Lower lobe of right lung (tissue), 2 donors: ENCODE measurements at regions not wholly inside any gene's neighbourhood (a gene's known extent, or its start where the extent isn't known, plus 50 kb on each side); places are given as distances from the start of the nearest gene placed in this dataset.

Experiments used
- ATAC-seq, 2 donors: fragments of 200-7000 bp; cut with Tn5 transposase; one replicate each; pipeline ENCODE4 v1.9.1; 2020 to 2022; ENCODE audit warnings: mild to moderate bottlenecking in 2 of 2, moderate library complexity in 2 of 2
- DNase-seq: peaks from one replicate; pipeline ENCODE4 v3.0.0-alpha.2; 2020
- H3K27ac ChIP-seq: fragments of 200-600 bp; one replicate; pipeline ENCODE4 v1.8.0; 2022
- H3K27me3 ChIP-seq: fragments of 200-600 bp; one replicate; pipeline ENCODE4 v1.8.0; 2022; ENCODE audit warnings: low read depth
- H3K36me3 ChIP-seq: fragments of 200-600 bp; one replicate; pipeline ENCODE4 v1.8.0; 2022; ENCODE audit warnings: mild to moderate bottlenecking
- H3K4me1 ChIP-seq: fragments of 200-600 bp; one replicate; pipeline ENCODE4 v1.8.0; 2022
- H3K4me3 ChIP-seq: fragments of 200-600 bp; one replicate; pipeline ENCODE4 v1.8.0; 2022; ENCODE audit warnings: mild to moderate bottlenecking
- H3K9me3 ChIP-seq: fragments of 200-600 bp; one replicate; pipeline ENCODE4 v1.8.0; 2022
- intact Hi-C: fragments of 100-400 bp; cut with DNase I; formaldehyde crosslinking; loops from one replicate; pipeline ENCODE4 v1.11.0; 2022
- TF ChIP-seq, protein P1 (sequence below): fragments of 200-600 bp; IDR thresholded peaks from one replicate; pipeline ENCODE4 v1.8.0; 2022; ENCODE audit warnings: antibody characterized with exemption, mild to moderate bottlenecking
- donor health status: DM: no; HTN: yes; CAD: no; lungs with severe emphysema.

DNA sequence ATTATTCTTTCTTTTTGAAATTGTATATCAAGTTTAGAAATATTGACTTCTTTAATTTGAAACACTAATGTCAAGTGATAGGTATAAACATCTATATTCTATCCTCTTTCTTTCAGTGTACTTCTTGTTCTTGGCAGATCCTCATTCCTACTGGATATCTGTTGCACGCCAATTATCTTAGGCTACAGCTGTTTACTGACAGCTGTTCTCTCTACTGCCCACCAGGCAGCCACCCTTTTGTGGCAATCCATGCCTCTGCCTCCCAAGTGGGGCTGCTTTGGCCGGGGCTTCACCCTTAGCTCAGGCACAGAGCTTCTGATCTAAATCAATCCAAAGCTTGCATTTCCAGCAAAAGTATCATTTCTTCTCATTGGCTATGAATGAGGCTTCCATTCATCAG is 50.6 kb upstream of the ITSN2 start:
- no peak overlapping the region for H3K27ac ChIP-seq
- DNase-seq (no peak), ATAC-seq (no peak)
- TF ChIP-seq, protein P1, sequence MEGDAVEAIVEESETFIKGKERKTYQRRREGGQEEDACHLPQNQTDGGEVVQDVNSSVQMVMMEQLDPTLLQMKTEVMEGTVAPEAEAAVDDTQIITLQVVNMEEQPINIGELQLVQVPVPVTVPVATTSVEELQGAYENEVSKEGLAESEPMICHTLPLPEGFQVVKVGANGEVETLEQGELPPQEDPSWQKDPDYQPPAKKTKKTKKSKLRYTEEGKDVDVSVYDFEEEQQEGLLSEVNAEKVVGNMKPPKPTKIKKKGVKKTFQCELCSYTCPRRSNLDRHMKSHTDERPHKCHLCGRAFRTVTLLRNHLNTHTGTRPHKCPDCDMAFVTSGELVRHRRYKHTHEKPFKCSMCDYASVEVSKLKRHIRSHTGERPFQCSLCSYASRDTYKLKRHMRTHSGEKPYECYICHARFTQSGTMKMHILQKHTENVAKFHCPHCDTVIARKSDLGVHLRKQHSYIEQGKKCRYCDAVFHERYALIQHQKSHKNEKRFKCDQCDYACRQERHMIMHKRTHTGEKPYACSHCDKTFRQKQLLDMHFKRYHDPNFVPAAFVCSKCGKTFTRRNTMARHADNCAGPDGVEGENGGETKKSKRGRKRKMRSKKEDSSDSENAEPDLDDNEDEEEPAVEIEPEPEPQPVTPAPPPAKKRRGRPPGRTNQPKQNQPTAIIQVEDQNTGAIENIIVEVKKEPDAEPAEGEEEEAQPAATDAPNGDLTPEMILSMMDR, result no peak
- H3K4me3 ChIP-seq, result no peak overlapping the region
- no peaks in the 10 kb centered on the region for H3K36me3 ChIP-seq
- intact Hi-C loops, result no loop called here
- H3K4me1 ChIP-seq, result no peaks in the 10 kb centered on the region
- H3K27me3 ChIP-seq, result no peaks in the 10 kb centered on the region
- no peaks in the 10 kb centered on the region for H3K9me3 ChIP-seq

DNA sequence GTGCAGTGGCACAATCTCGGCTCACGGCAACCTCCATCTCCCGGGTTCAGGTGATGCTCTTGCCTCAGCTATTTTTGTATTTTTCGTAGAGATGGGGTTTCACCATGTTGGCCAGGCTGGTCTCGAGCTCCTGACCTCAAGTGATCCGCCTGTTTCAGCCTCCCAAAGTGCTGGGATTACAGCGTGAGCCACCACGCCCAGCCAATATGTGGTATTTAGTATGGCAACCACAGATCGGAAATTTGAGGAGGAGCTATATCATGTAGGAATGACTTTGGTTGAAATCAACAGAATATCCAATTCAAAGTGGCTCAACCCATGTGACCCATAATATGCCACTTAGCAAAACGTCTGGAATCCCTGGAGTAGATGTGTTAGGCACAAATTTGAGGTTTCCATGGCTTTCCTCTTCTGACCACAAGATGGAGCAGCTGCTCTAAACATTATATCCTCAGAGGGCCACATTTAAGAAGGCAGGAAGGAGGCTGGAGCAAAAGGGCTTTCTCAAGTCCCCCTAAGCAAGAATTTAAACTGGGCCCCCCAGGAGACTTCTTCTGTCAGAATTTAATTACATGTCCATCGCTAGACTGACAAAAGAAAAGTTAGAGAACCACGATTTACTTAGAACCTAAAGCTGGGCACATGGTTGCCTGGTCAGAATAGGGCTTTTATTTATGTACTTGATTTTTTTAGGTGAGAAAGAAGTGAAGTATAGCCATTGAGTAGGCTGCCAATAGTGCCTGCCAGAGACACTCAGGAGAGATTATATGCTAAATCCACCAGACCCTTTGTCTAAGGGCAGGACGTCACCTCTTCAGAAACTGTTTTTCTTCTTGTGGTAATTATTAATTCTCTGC is 49.6 kb upstream of the ITSN2 start:
- TF ChIP-seq, protein P1, result peak; percentile 82
- intact Hi-C loops, result loop anchor here (5.0 kb wide), 1 partner anchor 417 kb away; no protein-coding TSS in a partner anchor
- ATAC-seq, result peak; percentile 82 to 86

More for the DNA sequence above, 49.6 kb upstream of the ITSN2 start:
- no peak overlapping the region for H3K4me3 ChIP-seq
- H3K9me3 ChIP-seq, result no peaks in the 10 kb centered on the region
- H3K27me3 ChIP-seq, result no peaks in the 10 kb centered on the region
- H3K4me1 ChIP-seq, result no peaks in the 10 kb centered on the region
- no peaks in the 10 kb centered on the region for H3K36me3 ChIP-seq
- no peak overlapping the region for H3K27ac ChIP-seq
- no peak for DNase-seq
